Activated naive CD4-positive, alpha-beta T cell treated with anti-CD3 and anti-CD28 coated beads, Interleukin-2, amount 50 U/mL, for 24 hours (primary cell): ENCODE measurements at regions not wholly inside any gene's neighbourhood (a gene's known extent, or its start where the extent isn't known, plus 50 kb on each side); places are given as distances from the start of the nearest gene placed in this dataset.

Experiments
- H3K27ac Mint-ChIP-seq: one replicate; pipeline ENCODE4 v1.8.0; 2021; ENCODE audit warnings: mild to moderate bottlenecking, mixed read lengths
- H3K27me3 Mint-ChIP-seq: one replicate; pipeline ENCODE4 v1.8.0; 2021; ENCODE audit warnings: mixed read lengths
- H3K36me3 Mint-ChIP-seq: one replicate; pipeline ENCODE4 v1.8.0; 2021; ENCODE audit warnings: mixed read lengths
- H3K4me1 Mint-ChIP-seq: one replicate; pipeline ENCODE4 v1.8.0; 2021; ENCODE audit warnings: mixed read lengths
- H3K4me3 Mint-ChIP-seq: one replicate; pipeline ENCODE4 v1.8.0; 2021; ENCODE audit warnings: mild to moderate bottlenecking, mixed read lengths
- H3K9me3 Mint-ChIP-seq: one replicate; pipeline ENCODE4 v1.8.0; 2021; ENCODE audit warnings: mixed read lengths

DNA sequence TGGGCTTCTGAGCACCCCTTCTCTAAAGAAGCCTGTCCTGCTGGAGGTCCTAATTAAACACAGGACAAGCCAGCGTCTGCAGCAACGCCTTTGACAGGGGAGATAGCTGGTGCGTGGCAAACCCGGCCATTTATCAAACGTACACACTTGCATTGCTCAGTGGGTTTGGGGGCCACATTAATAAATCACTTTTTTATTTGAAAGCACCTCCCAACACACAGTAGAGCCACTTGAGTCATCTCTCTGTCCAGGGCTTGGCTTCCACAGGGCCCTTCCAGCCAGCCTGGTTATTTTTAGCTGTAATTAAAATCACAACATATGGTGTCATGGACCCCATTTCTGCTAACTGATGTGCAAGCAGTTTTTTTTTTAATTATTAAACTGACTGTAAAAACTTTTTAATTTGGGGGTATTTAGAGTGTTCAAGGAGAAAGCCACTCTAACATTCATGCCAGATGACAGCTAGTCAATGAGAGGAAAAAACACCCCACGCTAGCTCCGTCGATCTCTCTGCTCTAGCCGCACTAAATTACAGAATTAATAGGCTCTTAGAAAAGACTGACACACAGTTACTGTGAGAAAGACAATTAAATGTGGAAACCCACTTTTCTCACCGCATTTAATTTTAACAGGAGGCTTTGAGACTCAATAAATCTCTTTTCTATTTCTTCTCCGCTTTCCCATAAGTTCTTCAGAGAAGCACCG is 201.0 kb upstream of the WSCD1 start:
- H3K4me3 Mint-ChIP-seq: no peak overlapping the region
- H3K9me3 Mint-ChIP-seq: no peaks in the 10 kb centered on the region
- no peaks in the 10 kb centered on the region for H3K4me1 Mint-ChIP-seq
- no peak overlapping the region for H3K27ac Mint-ChIP-seq
- peaks cover 4% of the 10 kb centered on the region for H3K27me3 Mint-ChIP-seq
- no peaks in the 10 kb centered on the region for H3K36me3 Mint-ChIP-seq

DNA sequence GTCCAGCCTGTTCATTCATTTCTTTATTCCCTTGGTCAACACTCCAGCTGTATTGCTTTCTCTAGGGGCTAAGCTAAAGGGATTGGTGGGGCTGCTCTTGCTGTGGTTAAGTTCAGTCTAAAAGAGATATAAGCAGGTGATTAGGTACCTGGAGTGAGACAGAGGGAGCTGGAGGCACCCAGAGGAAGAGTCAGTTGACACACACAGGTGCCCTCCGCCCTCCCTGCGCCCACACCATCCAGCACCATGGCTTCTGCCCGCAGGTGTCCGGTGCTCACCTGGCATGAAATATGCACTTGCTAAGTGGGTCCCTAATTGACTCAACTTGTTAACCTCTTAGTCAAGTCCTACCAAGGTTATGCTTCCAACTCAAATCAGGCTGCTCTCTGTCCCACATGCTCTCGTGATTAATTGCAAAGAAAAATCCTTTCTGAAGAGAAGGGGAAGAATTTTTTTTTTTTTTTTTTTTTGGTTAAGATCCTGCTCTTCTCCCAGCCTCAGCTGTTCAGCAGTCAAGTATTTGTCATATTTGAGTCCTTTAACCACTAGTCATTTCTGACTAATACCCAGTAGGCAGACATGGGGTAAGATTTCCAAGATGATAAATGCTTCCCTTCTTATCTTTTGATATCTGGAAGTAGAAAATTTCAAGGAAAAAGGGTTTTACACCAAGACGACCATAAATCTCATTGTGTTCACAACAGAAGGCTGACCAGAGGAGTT is 199.8 kb upstream of the WSCD1 start:
- H3K27ac Mint-ChIP-seq: no peak overlapping the region
- no peaks in the 10 kb centered on the region for H3K9me3 Mint-ChIP-seq
- no peaks in the 10 kb centered on the region for H3K36me3 Mint-ChIP-seq
- H3K4me1 Mint-ChIP-seq: no peaks in the 10 kb centered on the region
- H3K27me3 Mint-ChIP-seq: peaks cover 4% of the 10 kb centered on the region
- no peak overlapping the region for H3K4me3 Mint-ChIP-seq

DNA sequence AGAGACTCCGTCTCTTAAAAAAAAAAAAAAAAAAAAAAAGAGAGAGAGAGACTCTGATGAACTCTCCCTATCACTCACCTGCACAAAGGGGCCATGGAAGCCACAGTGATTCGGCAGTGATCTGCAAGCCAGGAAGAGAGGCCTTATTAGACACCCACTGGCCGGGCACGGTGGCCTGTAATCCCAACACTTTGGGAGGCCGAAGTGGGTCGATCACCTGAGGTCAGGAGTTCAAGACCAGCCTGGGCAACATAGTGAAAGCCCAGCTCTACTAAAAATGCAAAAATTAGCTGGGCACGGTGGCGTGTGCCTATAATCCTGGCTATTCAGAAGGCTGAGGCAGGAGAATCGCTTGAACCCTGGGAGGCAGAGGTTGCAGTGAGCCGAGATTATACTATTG is 198.5 kb upstream of the WSCD1 start:
- Mint-ChIP-seq H3K4me1 (no peaks in the 10 kb centered on the region), H3K27me3 (peaks cover 8% of the 10 kb centered on the region), H3K4me3 (no peak overlapping the region), H3K27ac (no peak overlapping the region), H3K9me3 (no peaks in the 10 kb centered on the region), H3K36me3 (no peaks in the 10 kb centered on the region)

DNA sequence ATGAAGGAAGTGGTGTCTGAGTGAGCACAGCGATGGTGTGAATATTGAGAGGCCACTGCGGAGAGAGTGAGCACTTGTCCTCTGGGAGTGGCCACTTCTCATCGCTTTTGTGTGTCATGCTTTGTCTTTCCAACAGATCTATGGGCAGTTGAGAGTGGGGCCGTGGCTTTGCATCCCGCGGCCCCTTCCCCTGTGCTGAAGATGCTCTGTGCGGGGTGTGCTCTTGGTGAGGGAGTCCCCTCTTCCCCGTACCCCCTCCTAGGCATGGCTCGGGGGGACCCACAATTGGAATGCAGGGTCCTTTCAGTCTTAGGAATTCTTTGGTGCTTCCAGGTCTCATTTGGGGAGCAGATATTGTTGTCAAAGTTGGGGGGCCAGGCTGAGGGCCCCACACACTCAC is 197.3 kb upstream of the WSCD1 start:
- Mint-ChIP-seq H3K27ac (no peak overlapping the region), H3K27me3 (peaks cover 14% of the 10 kb centered on the region), H3K36me3 (no peaks in the 10 kb centered on the region), H3K4me1 (no peaks in the 10 kb centered on the region), H3K9me3 (no peaks in the 10 kb centered on the region), H3K4me3 (no peak overlapping the region)

DNA sequence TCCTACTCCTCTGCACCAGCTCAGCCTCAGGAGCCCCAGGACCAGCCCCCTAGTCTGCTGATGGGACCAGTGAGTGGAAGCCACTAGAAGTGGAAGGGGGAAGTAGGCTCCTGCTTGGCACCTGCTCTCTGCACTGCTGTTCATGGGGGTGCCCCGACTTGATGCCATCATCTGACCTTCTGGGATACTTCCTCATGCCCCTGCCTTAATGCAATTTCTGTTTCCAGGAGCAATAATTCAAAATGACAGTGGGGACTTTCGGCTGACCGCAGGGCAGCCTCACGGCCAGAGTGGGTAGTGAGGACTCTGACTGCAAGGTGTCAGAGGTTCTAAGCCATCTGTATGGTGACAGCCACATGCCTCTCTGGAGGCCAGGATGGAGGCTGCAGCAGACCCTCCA is 196.4 kb upstream of the WSCD1 start:
- Mint-ChIP-seq H3K9me3 (no peaks in the 10 kb centered on the region), H3K4me3 (no peak overlapping the region), H3K36me3 (no peaks in the 10 kb centered on the region), H3K27me3 (peaks cover 14% of the 10 kb centered on the region), H3K4me1 (no peaks in the 10 kb centered on the region), H3K27ac (no peak overlapping the region)

DNA sequence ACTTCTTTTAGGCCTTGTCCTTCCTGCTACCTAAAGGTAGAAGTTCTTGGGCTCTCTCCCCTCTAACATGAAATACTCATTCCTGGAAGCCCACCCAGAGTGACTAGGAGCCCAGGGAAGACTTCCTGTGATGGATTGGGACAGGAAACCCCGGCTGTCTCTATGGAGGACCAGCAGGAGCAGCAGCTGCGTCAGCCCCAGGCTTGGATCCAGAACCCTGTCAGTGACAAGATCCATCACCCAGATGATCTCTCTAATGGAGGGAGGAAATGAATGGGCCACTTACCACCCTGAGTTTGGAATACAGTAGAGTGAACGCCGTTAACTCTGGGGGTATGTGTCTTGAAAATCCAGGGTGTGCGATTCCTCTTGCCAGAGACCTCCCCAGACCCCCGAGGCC is 195.7 kb upstream of the WSCD1 start:
- Mint-ChIP-seq H3K4me1 (no peaks in the 10 kb centered on the region), H3K27me3 (peaks cover 14% of the 10 kb centered on the region), H3K9me3 (no peaks in the 10 kb centered on the region), H3K27ac (no peak overlapping the region), H3K36me3 (no peaks in the 10 kb centered on the region), H3K4me3 (no peak overlapping the region)

DNA sequence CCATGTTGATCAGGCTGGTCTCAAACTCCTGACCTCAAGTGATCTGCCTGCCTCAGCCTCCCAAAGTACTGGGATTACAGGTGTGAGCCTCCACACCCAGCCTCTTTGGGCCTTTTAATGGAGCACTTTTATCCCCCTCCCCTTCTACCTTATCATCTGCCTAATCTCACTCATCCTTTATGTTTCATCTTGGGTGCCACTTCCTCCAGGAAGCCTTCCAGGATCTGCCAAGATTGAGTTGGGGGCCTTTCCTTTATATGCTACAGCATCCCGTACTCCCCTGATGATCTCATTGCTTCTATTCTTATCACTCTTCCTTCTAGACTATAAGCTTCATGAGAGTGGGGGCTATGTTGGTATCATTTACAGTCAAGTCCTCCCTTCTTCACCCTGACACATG is 192.8 kb upstream of the WSCD1 start:
- no peak overlapping the region for H3K27ac Mint-ChIP-seq
- no peaks in the 10 kb centered on the region for H3K9me3 Mint-ChIP-seq
- no peak overlapping the region for H3K4me3 Mint-ChIP-seq
- peaks cover 11% of the 10 kb centered on the region for H3K27me3 Mint-ChIP-seq
- H3K4me1 Mint-ChIP-seq: no peaks in the 10 kb centered on the region
- H3K36me3 Mint-ChIP-seq: no peaks in the 10 kb centered on the region

DNA sequence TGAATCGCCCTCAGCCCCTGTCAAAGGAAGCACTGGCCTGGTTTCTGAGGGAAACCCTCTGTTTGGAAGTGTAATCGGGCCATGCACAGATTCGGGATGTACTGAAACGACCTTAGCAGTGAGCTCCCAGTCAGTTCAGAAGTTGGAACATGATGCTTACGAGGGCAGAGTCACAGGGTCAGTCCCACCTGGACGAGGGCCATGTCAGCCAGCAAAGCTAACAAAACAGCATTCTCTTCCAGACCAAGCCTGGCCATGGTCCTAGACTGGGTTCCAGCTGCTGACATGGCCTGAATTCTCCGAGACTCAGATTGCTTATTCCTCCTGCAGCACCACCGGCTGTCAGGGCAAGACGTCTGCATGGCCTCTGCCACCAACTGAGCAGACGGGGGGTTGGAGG is 192.2 kb upstream of the WSCD1 start:
- no peaks in the 10 kb centered on the region for H3K36me3 Mint-ChIP-seq
- H3K27me3 Mint-ChIP-seq: peaks cover 11% of the 10 kb centered on the region
- no peak overlapping the region for H3K27ac Mint-ChIP-seq
- no peaks in the 10 kb centered on the region for H3K4me1 Mint-ChIP-seq
- no peak overlapping the region for H3K4me3 Mint-ChIP-seq
- H3K9me3 Mint-ChIP-seq: no peaks in the 10 kb centered on the region

DNA sequence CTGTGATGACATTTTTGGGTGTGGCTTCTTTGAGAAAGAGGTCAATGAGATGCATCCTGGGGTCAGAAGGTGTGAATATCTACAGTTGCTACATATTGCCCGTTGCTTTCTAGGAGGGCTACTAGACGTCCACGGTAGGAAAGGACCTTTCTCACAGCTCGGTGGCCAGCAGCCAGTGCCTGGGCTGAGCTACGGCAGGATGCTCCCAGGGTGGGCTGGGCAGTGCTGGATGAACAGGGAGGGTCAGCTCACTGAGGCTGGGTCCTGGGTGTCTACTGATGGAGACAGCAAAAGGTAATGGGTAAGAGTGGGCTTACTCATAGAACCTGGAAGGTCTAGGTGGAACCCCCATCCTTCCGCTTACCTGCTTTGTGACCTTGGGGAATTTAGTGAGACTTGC is 188.3 kb upstream of the WSCD1 start:
- Mint-ChIP-seq H3K9me3 (no peaks in the 10 kb centered on the region), H3K4me1 (no peaks in the 10 kb centered on the region), H3K36me3 (no peaks in the 10 kb centered on the region), H3K4me3 (no peak overlapping the region), H3K27ac (no peak overlapping the region), H3K27me3 (peaks cover 7% of the 10 kb centered on the region)

DNA sequence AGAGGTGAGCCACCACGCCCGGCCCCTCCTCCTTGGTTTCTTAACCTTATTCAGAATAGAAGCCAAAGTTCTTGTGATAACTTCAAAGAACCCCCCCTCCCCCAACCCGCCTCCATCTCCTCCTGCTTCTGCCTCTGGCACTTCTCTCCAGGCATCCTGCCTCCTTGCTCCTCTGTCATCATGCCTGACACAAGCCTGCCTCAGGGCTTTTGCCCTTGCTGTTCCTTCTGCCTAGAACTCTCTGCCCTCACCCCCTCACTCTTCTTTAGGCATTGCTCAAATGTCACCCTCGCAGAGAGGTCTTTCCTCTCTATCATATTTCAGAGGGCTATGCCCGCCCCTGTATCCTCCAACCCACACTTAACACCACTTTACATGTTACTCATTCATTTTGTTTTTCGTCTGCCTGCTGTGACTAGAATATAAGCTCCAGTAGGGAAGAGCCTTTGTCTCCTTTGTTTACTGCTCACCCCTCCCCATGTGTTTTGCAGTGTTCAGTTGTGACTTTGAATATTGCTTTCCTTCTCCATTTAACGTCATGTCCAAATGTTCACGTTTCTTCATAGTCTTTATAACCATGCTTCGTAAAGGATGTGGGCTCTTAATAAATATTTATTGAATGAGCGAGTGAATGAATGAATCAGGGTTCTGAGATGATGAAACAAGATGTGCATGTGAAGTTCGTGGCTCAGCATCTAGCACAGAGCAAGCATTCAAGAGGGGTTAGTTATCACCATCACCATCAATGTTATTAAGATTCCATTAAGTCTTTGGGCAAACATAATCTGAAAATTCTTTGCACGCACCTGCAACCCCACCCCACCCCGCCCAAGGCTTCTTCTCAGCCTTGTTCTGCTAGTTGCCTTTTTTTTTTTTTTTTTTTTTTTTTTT is 186.2 kb upstream of the WSCD1 start:
- Mint-ChIP-seq H3K9me3 (no peaks in the 10 kb centered on the region), H3K4me1 (no peaks in the 10 kb centered on the region), H3K27me3 (peaks cover 6% of the 10 kb centered on the region), H3K4me3 (no peak overlapping the region), H3K36me3 (no peaks in the 10 kb centered on the region), H3K27ac (no peak overlapping the region)

DNA sequence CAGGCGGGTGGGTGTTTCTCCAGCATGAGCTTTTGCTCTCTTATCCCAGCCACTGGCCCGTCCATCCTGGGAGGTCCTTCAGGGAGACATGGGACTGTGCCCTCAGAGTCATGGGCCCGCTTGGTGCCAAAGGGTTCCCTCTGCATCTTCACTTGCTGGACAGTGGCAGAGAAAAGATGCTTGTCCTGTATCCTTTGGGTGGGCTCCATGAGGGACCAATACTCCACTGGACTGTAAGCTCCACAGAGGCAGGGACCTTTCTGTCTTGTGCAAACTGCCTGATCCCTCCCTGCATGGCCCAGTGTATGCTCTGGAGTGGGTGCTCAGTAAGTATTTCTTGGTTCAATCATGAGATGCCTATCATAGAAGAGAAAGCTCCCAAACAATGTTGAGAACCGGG is 184.8 kb upstream of the WSCD1 start:
- peaks cover 13% of the 10 kb centered on the region for H3K27me3 Mint-ChIP-seq

DNA sequence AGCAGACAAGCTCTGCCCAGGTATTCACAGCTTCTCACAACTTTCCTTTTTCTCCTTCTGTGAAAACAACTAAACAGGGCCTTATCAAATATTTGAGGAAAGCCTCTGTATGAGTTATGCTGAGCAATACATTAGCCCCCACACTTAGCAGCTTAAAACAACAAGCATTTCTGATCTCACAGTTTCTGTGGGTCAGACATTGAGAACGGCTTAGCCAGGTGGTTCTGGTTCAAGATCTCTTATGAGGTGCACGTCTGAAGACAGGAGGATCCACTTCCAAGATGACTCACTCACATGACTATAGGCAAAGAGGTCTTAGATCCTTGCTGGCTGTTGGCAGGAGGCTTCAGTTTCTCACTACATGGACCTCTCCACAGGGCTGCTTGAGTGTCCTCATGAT is 181.4 kb upstream of the WSCD1 start:
- Mint-ChIP-seq H3K9me3 (peaks cover 8% of the 10 kb centered on the region), H3K4me3 (no peak overlapping the region), H3K27ac (no peak overlapping the region), H3K36me3 (no peaks in the 10 kb centered on the region), H3K4me1 (no peaks in the 10 kb centered on the region), H3K27me3 (peaks cover 18% of the 10 kb centered on the region)

More for the DNA sequence above, 184.8 kb upstream of the WSCD1 start:
- Mint-ChIP-seq H3K4me1 (no peaks in the 10 kb centered on the region), H3K36me3 (no peaks in the 10 kb centered on the region), H3K27ac (no peak overlapping the region), H3K9me3 (peaks cover 8% of the 10 kb centered on the region), H3K4me3 (no peak overlapping the region)

DNA sequence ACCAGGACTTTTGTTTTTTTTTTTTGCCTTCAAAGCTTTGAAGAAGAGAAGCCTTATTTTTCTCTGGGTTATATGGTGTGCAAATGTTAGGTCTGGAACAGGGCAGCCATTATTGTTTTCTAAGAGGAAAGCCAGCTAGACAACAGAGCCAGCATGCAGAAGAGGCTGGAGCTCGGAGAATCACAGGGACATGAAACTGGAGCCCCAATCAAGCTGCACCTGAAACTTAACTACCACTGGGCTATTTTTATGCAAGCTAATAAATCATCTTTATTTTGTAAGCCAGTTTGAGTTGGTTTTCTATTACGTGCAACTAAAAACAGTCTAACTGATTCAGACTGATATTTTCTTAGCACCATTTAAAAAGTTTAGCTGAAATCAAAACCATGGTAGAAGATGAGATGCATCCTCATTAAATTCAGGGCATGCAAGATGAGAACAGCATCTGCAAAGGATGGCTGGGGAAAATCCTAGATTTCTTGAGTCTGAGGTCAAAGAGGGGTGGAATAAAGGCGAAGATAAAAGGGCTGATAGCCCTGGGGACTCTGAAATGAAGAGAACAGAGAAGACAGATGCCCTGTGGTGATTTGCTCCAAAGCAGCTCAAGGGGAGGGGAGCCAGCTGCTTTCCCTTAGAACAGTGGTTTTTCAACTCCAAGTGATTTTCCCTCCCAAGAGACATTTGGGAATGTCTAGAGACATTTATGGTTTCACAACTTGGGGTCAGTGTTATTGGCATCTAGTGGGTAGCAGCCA is 177.1 kb upstream of the WSCD1 start:
- no peak overlapping the region for H3K27ac Mint-ChIP-seq
- H3K4me1 Mint-ChIP-seq: no peaks in the 10 kb centered on the region
- peaks cover 27% of the 10 kb centered on the region for H3K27me3 Mint-ChIP-seq
- no peaks in the 10 kb centered on the region for H3K36me3 Mint-ChIP-seq
- peaks cover 8% of the 10 kb centered on the region for H3K9me3 Mint-ChIP-seq
- no peak overlapping the region for H3K4me3 Mint-ChIP-seq

DNA sequence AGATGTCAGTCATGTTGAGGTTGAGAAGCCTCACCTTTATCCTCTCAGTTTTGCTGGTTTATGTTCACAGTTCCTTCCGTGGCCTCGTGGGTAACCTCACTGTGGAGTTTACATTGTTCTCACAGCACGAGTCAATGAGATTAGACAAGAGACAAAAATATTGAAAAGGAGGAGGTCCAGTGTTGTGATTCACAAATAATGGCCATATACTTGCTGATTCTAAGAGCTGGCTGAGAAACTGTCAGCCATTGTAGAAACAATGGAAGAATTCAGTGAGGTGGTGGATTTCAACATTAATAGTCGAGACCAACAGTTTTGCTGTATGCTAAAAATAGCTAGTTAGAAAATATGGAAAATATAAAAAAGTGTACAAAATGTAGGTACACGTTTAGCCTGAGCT is 176.4 kb upstream of the WSCD1 start:
- Mint-ChIP-seq H3K27ac (no peak overlapping the region), H3K4me1 (no peaks in the 10 kb centered on the region), H3K36me3 (no peaks in the 10 kb centered on the region), H3K4me3 (no peak overlapping the region), H3K9me3 (peaks cover 8% of the 10 kb centered on the region), H3K27me3 (peaks cover 26% of the 10 kb centered on the region)

DNA sequence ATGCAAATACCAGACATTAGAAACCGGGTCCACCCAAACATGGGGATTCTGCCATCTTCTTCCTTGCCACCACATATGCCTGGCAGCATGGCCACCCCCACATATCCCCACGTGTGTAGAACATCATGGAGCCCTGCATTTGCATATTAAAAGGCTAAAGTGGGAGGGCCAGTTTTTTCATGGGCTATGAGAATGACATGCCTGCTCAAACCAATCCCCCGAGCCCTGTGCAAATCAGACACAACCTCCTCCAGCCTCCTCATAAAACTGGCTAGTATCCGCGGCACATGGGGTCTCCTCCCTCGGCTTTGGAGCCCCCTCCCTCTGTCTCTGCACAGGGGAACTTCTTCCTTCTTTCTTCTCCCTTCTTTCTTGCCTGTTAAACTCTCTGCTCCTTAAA is 174.9 kb upstream of the WSCD1 start:
- Mint-ChIP-seq H3K27ac (no peak overlapping the region), H3K36me3 (no peaks in the 10 kb centered on the region), H3K4me1 (no peaks in the 10 kb centered on the region), H3K27me3 (peaks cover 16% of the 10 kb centered on the region), H3K4me3 (no peak overlapping the region), H3K9me3 (peaks cover under 1% of the 10 kb centered on the region)
